HepG2 (cell line): ENCODE measurements at regions not wholly inside any gene's neighbourhood (a gene's known extent, or its start where the extent isn't known, plus 50 kb on each side); places are given as distances from the start of the nearest gene placed in this dataset.

Experiments used
- ARID2 ChIP-seq: sonication (generic); formaldehyde crosslinking; IDR thresholded peaks from 2 replicates; pipeline ENCODE4 v1.8.1; 2022; ENCODE audit warnings: mild to moderate bottlenecking, missing genetic modification reagents, borderline replicate concordance
- ARNT2 ChIP-seq: sonication (generic); formaldehyde crosslinking; IDR thresholded peaks from 2 replicates; pipeline ENCODE4 v1.8.0; 2022; ENCODE audit warnings: mild to moderate bottlenecking, low read depth, missing genetic modification reagents, moderate library complexity
- HOXA3 ChIP-seq: sonication (generic); formaldehyde crosslinking; IDR thresholded peaks from 2 replicates; pipeline ENCODE4 v1.5.0; 2020; ENCODE audit warnings: missing genetic modification reagents
- MBD4 ChIP-seq: IDR thresholded peaks from 2 replicates; pipeline ENCODE4 v1.6.1; 2012; ENCODE audit warnings: low read length, inconsistent platforms, borderline replicate concordance
- RAD21 ChIP-seq: fragments of 450-650 bp; formaldehyde crosslinking; IDR thresholded peaks from 2 replicates; pipeline ENCODE4 v1.5.0; 2020; ENCODE audit warnings: mild to moderate bottlenecking
- SMAD1 ChIP-seq: sonication (generic); formaldehyde crosslinking; IDR thresholded peaks from 2 replicates; pipeline ENCODE4 v1.4.0; 2020; ENCODE audit warnings: missing genetic modification reagents, low read depth, mild to moderate bottlenecking, borderline replicate concordance
- STAG1 ChIP-seq: sonication (generic); formaldehyde crosslinking; IDR thresholded peaks from 2 replicates; pipeline ENCODE4 v1.4.0; 2020; ENCODE audit warnings: missing genetic modification reagents
- SYNCRIP ChIP-seq: fragments of 200-400 bp; formaldehyde crosslinking; IDR thresholded peaks from 2 replicates; pipeline ENCODE4 v1.6.1; 2018; ENCODE audit warnings: mild to moderate bottlenecking, low read depth, low read length; ENCODE audit not compliant: insufficient read depth
- ZNF788 ChIP-seq: sonication (generic); formaldehyde crosslinking; IDR thresholded peaks from 2 replicates; pipeline ENCODE4 v1.5.0; 2020; ENCODE audit warnings: mild to moderate bottlenecking, missing genetic modification reagents, borderline replicate concordance
- ZSCAN9 ChIP-seq: IDR thresholded peaks from 2 replicates; pipeline ENCODE4 v1.6.1; 2016; ENCODE audit warnings: borderline replicate concordance
- TF ChIP-seq, protein P1 (sequence below): sonication (generic); formaldehyde crosslinking; IDR thresholded peaks from 2 replicates; pipeline ENCODE4 v1.4.0; 2020; ENCODE audit warnings: missing genetic modification reagents, mild to moderate bottlenecking, borderline replicate concordance
- TF ChIP-seq, protein P2 (sequence below), 2 experiments: sonication (generic) in 1 of 2; formaldehyde crosslinking in 1 of 2; IDR thresholded peaks; 2 replicates each; pipeline versions ENCODE4 v1.4.0 to v1.6.1; 2016 to 2020; ENCODE audit warnings: borderline replicate concordance in 1 of 2, low read depth in 1 of 2, mild to moderate bottlenecking in 1 of 2, missing genetic modification reagents in 1 of 2
- TF ChIP-seq, protein P3 (sequence below): sonication (generic); formaldehyde crosslinking; IDR thresholded peaks from 2 replicates; pipeline ENCODE4 v1.5.0; 2020; ENCODE audit warnings: mild to moderate bottlenecking, missing genetic modification reagents, moderate library complexity

- TF ChIP-seq, protein P1, sequence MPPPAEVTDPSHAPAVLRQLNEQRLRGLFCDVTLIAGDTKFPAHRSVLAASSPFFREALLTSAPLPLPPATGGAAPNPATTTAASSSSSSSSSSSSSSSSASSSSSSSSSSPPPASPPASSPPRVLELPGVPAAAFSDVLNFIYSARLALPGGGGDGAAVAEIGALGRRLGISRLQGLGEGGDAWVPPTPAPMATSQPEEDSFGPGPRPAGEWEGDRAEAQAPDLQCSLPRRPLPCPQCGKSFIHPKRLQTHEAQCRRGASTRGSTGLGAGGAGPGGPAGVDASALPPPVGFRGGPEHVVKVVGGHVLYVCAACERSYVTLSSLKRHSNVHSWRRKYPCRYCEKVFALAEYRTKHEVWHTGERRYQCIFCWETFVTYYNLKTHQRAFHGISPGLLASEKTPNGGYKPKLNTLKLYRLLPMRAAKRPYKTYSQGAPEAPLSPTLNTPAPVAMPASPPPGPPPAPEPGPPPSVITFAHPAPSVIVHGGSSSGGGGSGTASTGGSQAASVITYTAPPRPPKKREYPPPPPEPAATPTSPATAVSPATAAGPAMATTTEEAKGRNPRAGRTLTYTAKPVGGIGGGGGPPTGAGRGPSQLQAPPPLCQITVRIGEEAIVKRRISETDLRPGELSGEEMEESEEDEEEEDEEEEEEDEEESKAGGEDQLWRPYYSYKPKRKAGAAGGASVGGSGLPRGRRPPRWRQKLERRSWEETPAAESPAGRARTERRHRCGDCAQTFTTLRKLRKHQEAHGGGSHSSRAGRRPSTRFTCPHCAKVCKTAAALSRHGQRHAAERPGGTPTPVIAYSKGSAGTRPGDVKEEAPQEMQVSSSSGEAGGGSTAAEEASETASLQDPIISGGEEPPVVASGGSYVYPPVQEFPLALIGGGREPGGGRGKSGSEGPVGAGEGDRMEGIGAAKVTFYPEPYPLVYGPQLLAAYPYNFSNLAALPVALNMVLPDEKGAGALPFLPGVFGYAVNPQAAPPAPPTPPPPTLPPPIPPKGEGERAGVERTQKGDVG (CRISPR knock-in tag), result no peak
- TF ChIP-seq SMAD1 (CRISPR knock-in tag), result no peak
- no peak for TF ChIP-seq MBD4
- peak; percentile 53; the same call in 1 of the 2 replicates for TF ChIP-seq HOXA3
- peak; percentile 22; the same call in 1 of the 2 replicates for TF ChIP-seq ZNF788 (CRISPR knock-in tag)
- no peak for TF ChIP-seq ZSCAN9 (CRISPR knock-in tag)
- TF ChIP-seq SYNCRIP, result no peak
- TF ChIP-seq RAD21 (CRISPR knock-in tag), result no peak
- 0 out of 2 replicates have a peak, but pooled peaks have one; percentile 42 for TF ChIP-seq ARID2 (CRISPR knock-in tag)
- TF ChIP-seq ARNT2 (CRISPR knock-in tag), result no peak
- TF ChIP-seq, protein P2, sequence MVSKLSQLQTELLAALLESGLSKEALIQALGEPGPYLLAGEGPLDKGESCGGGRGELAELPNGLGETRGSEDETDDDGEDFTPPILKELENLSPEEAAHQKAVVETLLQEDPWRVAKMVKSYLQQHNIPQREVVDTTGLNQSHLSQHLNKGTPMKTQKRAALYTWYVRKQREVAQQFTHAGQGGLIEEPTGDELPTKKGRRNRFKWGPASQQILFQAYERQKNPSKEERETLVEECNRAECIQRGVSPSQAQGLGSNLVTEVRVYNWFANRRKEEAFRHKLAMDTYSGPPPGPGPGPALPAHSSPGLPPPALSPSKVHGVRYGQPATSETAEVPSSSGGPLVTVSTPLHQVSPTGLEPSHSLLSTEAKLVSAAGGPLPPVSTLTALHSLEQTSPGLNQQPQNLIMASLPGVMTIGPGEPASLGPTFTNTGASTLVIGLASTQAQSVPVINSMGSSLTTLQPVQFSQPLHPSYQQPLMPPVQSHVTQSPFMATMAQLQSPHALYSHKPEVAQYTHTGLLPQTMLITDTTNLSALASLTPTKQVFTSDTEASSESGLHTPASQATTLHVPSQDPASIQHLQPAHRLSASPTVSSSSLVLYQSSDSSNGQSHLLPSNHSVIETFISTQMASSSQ (IDR thresholded peaks at IDR 0.05; ENCODE audit: low read depth), result no peak
- TF ChIP-seq, protein P2 (CRISPR knock-in tag; IDR thresholded peaks at IDR 0.05; ENCODE audit: borderline replicate concordance), result no peak
- TF ChIP-seq, protein P3, sequence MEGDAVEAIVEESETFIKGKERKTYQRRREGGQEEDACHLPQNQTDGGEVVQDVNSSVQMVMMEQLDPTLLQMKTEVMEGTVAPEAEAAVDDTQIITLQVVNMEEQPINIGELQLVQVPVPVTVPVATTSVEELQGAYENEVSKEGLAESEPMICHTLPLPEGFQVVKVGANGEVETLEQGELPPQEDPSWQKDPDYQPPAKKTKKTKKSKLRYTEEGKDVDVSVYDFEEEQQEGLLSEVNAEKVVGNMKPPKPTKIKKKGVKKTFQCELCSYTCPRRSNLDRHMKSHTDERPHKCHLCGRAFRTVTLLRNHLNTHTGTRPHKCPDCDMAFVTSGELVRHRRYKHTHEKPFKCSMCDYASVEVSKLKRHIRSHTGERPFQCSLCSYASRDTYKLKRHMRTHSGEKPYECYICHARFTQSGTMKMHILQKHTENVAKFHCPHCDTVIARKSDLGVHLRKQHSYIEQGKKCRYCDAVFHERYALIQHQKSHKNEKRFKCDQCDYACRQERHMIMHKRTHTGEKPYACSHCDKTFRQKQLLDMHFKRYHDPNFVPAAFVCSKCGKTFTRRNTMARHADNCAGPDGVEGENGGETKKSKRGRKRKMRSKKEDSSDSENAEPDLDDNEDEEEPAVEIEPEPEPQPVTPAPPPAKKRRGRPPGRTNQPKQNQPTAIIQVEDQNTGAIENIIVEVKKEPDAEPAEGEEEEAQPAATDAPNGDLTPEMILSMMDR, result peak; percentile 42
- TF ChIP-seq STAG1, result peak; percentile 39; the same call in 1 of the 2 replicates
Measured at GRCh38 chr2:43129676-43130547, 96.5 kb downstream of the ZFP36L2 start (continued).
